NT2/D1 (cell line): ENCODE measurements at regions not wholly inside any gene's neighbourhood (a gene's known extent, or its start where the extent isn't known, plus 50 kb on each side); places are given as distances from the start of the nearest gene placed in this dataset.
A peak's percentile ranks its signal among the peaks of the same experiment; 100 is the strongest.

Experiments used
- DNase-seq: peaks from one replicate; pipeline ENCODE4 v3.0.0-alpha.2; 2011; ENCODE audit warnings: low read depth, low spot score
- H3K27me3 ChIP-seq: 2 replicates; pipeline ENCODE4 v1.6.0; 2011; ENCODE audit warnings: mild to moderate bottlenecking; ENCODE audit not compliant: insufficient read length, insufficient read depth
- H3K36me3 ChIP-seq: 2 replicates; pipeline ENCODE4 v1.6.1; 2011; ENCODE audit warnings: mild to moderate bottlenecking, low read length, mixed read lengths; ENCODE audit not compliant: insufficient read depth, insufficient read length
- H3K4me1 ChIP-seq: 2 replicates; pipeline ENCODE4 v1.5.1; 2011; ENCODE audit not compliant: insufficient read depth, insufficient read length
- H3K4me3 ChIP-seq: 2 replicates; pipeline ENCODE4 v1.5.1; 2011; ENCODE audit warnings: low read depth; ENCODE audit not compliant: insufficient read length
- H3K9ac ChIP-seq: 2 replicates; pipeline ENCODE4 v1.6.0; 2011; ENCODE audit warnings: low read depth; ENCODE audit not compliant: insufficient read length
- H3K9me3 ChIP-seq: 2 replicates; pipeline ENCODE4 v1.5.1; 2011; ENCODE audit warnings: mild to moderate bottlenecking, low read length; ENCODE audit not compliant: insufficient read depth
- SUZ12 ChIP-seq: IDR thresholded peaks from 2 replicates; pipeline ENCODE4 v1.6.1; 2011; ENCODE audit not compliant: insufficient read length, insufficient read depth; ENCODE audit errors: extremely low read depth
- YY1 ChIP-seq: IDR thresholded peaks from 2 replicates; pipeline ENCODE4 v1.6.1; 2011; ENCODE audit not compliant: insufficient read length, insufficient read depth
- ZNF274 ChIP-seq: IDR thresholded peaks from 2 replicates; pipeline ENCODE4 v1.6.1; 2011; ENCODE audit warnings: mild to moderate bottlenecking, low read depth, low read length

- H3K27me3 ChIP-seq = no peaks in the 10 kb centered on the region
- no peaks in the 10 kb centered on the region for H3K4me1 ChIP-seq
- no peaks in the 10 kb centered on the region; the same call in 1 of the 2 replicates for H3K9me3 ChIP-seq
- H3K9ac ChIP-seq = no peak overlapping the region
- no peaks in the 10 kb centered on the region for H3K36me3 ChIP-seq
- TF ChIP-seq ZNF274 = no peak
- no peak for TF ChIP-seq YY1
- TF ChIP-seq SUZ12 = no peak
- no peak overlapping the region for H3K4me3 ChIP-seq
- DNase-seq = no peak
Observed at GRCh38 chrX:40437348-40437747, 143.4 kb upstream of the ATP6AP2 start.

DNA sequence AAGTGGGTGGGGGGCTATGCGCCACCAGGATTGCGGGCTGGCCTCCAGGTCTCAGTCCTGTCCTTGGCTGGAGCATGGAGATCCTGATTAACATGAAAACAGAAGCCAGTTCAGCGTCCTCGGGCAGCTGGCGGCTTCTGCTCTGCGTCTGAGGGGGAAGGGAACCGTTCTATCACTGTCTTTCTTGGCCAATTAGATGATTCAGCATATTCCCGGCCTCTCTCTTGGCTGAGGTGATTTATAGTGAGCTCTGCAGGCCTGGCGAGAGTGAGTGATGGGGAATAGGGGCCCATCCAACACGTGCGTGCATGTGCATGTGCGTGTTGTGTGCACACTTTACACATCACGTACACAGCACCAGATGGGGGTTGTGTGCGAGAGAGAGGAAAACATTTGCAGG, 145.8 kb upstream of the ATP6AP2 start:
- H3K9me3 ChIP-seq = peaks cover 9% of the 10 kb centered on the region; the same call in 1 of the 2 replicates
- DNase-seq = peak; percentile 72
- no peak overlapping the region for H3K4me3 ChIP-seq
- no peaks in the 10 kb centered on the region for H3K36me3 ChIP-seq
- no peaks in the 10 kb centered on the region for H3K4me1 ChIP-seq
- peak overlapping the region; percentile 3 for H3K9ac ChIP-seq
- H3K27me3 ChIP-seq = no peaks in the 10 kb centered on the region
- TF ChIP-seq ZNF274 (no peak), YY1 (no peak), SUZ12 (no peak)

- no peaks in the 10 kb centered on the region for H3K27me3 ChIP-seq
- DNase-seq = no peak
- H3K36me3 ChIP-seq = no peaks in the 10 kb centered on the region
- peak overlapping the region; percentile 32 for H3K9ac ChIP-seq
- no peak overlapping the region for H3K4me3 ChIP-seq
- H3K4me1 ChIP-seq = no peaks in the 10 kb centered on the region
- TF ChIP-seq YY1 (no peak), ZNF274 (no peak), SUZ12 (no peak)
- H3K9me3 ChIP-seq = peaks cover 9% of the 10 kb centered on the region; the same call in 1 of the 2 replicates
Observed at GRCh38 chrX:40434443-40434842, 146.3 kb upstream of the ATP6AP2 start.

GRCh38 chrX:40433160-40433559, 147.6 kb upstream of the ATP6AP2 start:
- Histone ChIP-seq H3K4me3 (no peak overlapping the region), H3K9ac (no peak overlapping the region), H3K4me1 (no peaks in the 10 kb centered on the region), H3K27me3 (no peaks in the 10 kb centered on the region), H3K9me3 (peaks cover 14% of the 10 kb centered on the region; the same call in 1 of the 2 replicates), H3K36me3 (no peaks in the 10 kb centered on the region)
- no peak for DNase-seq
- TF ChIP-seq ZNF274 (no peak), SUZ12 (no peak), YY1 (no peak)

- no peak for TF ChIP-seq ZNF274
- no peak for TF ChIP-seq SUZ12
- no peak for TF ChIP-seq YY1
- Histone ChIP-seq H3K9me3 (peaks cover 14% of the 10 kb centered on the region; the same call in 1 of the 2 replicates), H3K9ac (no peak overlapping the region), H3K27me3 (no peaks in the 10 kb centered on the region), H3K4me3 (no peak overlapping the region), H3K4me1 (no peaks in the 10 kb centered on the region), H3K36me3 (no peaks in the 10 kb centered on the region)
- no peak for DNase-seq
Observed at GRCh38 chrX:40424259-40424658, 156.5 kb upstream of the ATP6AP2 start.

- no peak for TF ChIP-seq ZNF274
- no peak for TF ChIP-seq YY1
- no peak for TF ChIP-seq SUZ12
- Histone ChIP-seq H3K4me1 (no peaks in the 10 kb centered on the region), H3K9me3 (peaks cover 9% of the 10 kb centered on the region; the same call in 1 of the 2 replicates), H3K4me3 (no peak overlapping the region), H3K27me3 (no peaks in the 10 kb centered on the region), H3K36me3 (no peaks in the 10 kb centered on the region), H3K9ac (no peak overlapping the region)
- DNase-seq = no peak
Observed at GRCh38 chrX:40423299-40423698, 157.5 kb upstream of the ATP6AP2 start.

GRCh38 chrX:40422021-40422420, 158.7 kb upstream of the ATP6AP2 start:
- TF ChIP-seq SUZ12 = no peak
- no peak for TF ChIP-seq ZNF274
- Histone ChIP-seq H3K9ac (no peak overlapping the region), H3K36me3 (no peaks in the 10 kb centered on the region), H3K4me1 (no peaks in the 10 kb centered on the region), H3K9me3 (peaks cover 9% of the 10 kb centered on the region; the same call in 1 of the 2 replicates), H3K4me3 (no peak overlapping the region), H3K27me3 (no peaks in the 10 kb centered on the region)
- no peak for DNase-seq
